ENCODE measurements at regions not wholly inside any gene's neighbourhood (a gene's known extent, or its start where the extent isn't known, plus 50 kb on each side); places are given as distances from the start of the nearest gene placed in this dataset.

GRCh38 chr9:69967344-69967743, 76.3 kb upstream of the MAMDC2 start:
- TF ChIP-seq CTCF (IDR thresholded peaks at IDR 0.05; ENCODE audit: low read depth, low read length, missing control alignments): no peak
- Histone ChIP-seq H3K36me3 (replicated peaks) (no peaks in the 10 kb centered on the region), H3K27me3 (replicated peaks) (no peaks in the 10 kb centered on the region), H3K4me3 (ENCODE audit: low read depth, low read length) (no peak overlapping the region), H3K27ac (no peak overlapping the region)
- no peak for DNase-seq
- in situ Hi-C loops (cut with HindIII; ENCODE audit: low pct_ligation_motif_present, low sequenced_read_pairs): no loop called here

GRCh38 chr9:69970001-69970533, 73.6 kb upstream of the MAMDC2 start:
- H3K4me3 ChIP-seq (ENCODE audit: low read depth, low read length): no peak overlapping the region
- no peaks in the 10 kb centered on the region for H3K27me3 ChIP-seq (replicated peaks)
- in situ Hi-C loops (cut with HindIII; ENCODE audit: low pct_ligation_motif_present, low sequenced_read_pairs): loop anchor here (10.0 kb wide), 1 partner anchor 145 kb away; no protein-coding TSS in a partner anchor
- no peak for TF ChIP-seq CTCF (IDR thresholded peaks at IDR 0.05; ENCODE audit: low read depth, low read length, missing control alignments)
- DNase-seq: no peak
- no peaks in the 10 kb centered on the region for H3K36me3 ChIP-seq (replicated peaks)
- no peak overlapping the region for H3K27ac ChIP-seq

- no peak overlapping the region for H3K4me3 ChIP-seq (ENCODE audit: low read depth, low read length)
- no peaks in the 10 kb centered on the region for H3K36me3 ChIP-seq (replicated peaks)
- TF ChIP-seq CTCF (IDR thresholded peaks at IDR 0.05; ENCODE audit: low read depth, low read length, missing control alignments): peak; percentile 98
- H3K27me3 ChIP-seq (replicated peaks): no peaks in the 10 kb centered on the region
- no peak overlapping the region for H3K27ac ChIP-seq
- DNase-seq: peak; percentile 58
- in situ Hi-C loops (cut with HindIII; ENCODE audit: low pct_ligation_motif_present, low sequenced_read_pairs): loop anchor here (10.0 kb wide), 1 partner anchor 143 kb away; no protein-coding TSS in a partner anchor
These were observed 71.8 kb upstream of the MAMDC2 start for GRCh38 chr9:69971643-69972449.

GRCh38 chr9:69975681-69976080, 68.0 kb upstream of the MAMDC2 start:
- Histone ChIP-seq H3K4me3 (ENCODE audit: low read depth, low read length) (no peak overlapping the region), H3K36me3 (replicated peaks) (no peaks in the 10 kb centered on the region), H3K27ac (peak overlapping the region; percentile 77), H3K27me3 (replicated peaks) (no peaks in the 10 kb centered on the region)
- peak; percentile 38 for TF ChIP-seq CTCF (IDR thresholded peaks at IDR 0.05; ENCODE audit: low read depth, low read length, missing control alignments)
- in situ Hi-C loops (cut with HindIII; ENCODE audit: low pct_ligation_motif_present, low sequenced_read_pairs): loop anchor here (10.0 kb wide), 1 partner anchor 139 kb away; no protein-coding TSS in a partner anchor
- peak; percentile 63 for DNase-seq

GRCh38 chr9:69976152-69976551, 67.5 kb upstream of the MAMDC2 start:
- H3K27ac ChIP-seq: peak overlapping the region; percentile 77
- in situ Hi-C loops (cut with HindIII; ENCODE audit: low pct_ligation_motif_present, low sequenced_read_pairs): loop anchor here (10.0 kb wide), 1 partner anchor 139 kb away; no protein-coding TSS in a partner anchor
- H3K4me3 ChIP-seq (ENCODE audit: low read depth, low read length): no peak overlapping the region
- TF ChIP-seq CTCF (IDR thresholded peaks at IDR 0.05; ENCODE audit: low read depth, low read length, missing control alignments): no peak
- no peaks in the 10 kb centered on the region for H3K36me3 ChIP-seq (replicated peaks)
- H3K27me3 ChIP-seq (replicated peaks): no peaks in the 10 kb centered on the region
- peak; percentile 71 for DNase-seq
